Left kidney (tissue), 1 donor: ENCODE measurements at regions not wholly inside any gene's neighbourhood (a gene's known extent, or its start where the extent isn't known, plus 50 kb on each side); places are given as distances from the start of the nearest gene placed in this dataset.
"Not testable (repeated sequence)": the region's sequence is repeated elsewhere in the genome, so short reads cannot be mapped to it uniquely, and the experiment has no call there.

Source experiments
- DNase-seq: peaks from one replicate; pipeline ENCODE4 v3.0.0-alpha.2; 2013

- DNase-seq: no peak
These were observed 675.0 kb downstream of the IRS1 start for GRCh38 chr2:226124548-226125011.

- DNase-seq: no peak
These were observed 676.3 kb downstream of the IRS1 start for GRCh38 chr2:226123300-226123699.

- DNase-seq: no peak
These were observed 677.6 kb downstream of the IRS1 start for GRCh38 chr2:226122041-226122440.

- peak; percentile 70 for DNase-seq
These were observed 678.4 kb downstream of the IRS1 start for GRCh38 chr2:226121046-226121738.

GRCh38 chr2:226118471-226119429 lies 680.9 kb downstream of the IRS1 start:
- no peak for DNase-seq

GRCh38 chr2:226117510-226118065 lies 682.0 kb downstream of the IRS1 start:
- DNase-seq: no peak

GRCh38 chr2:226116346-226116745 lies 683.3 kb downstream of the IRS1 start:
- no peak for DNase-seq

- no peak for DNase-seq
These were observed 683.8 kb downstream of the IRS1 start for GRCh38 chr2:226115832-226116200.

GRCh38 chr2:226115102-226115831 lies 684.4 kb downstream of the IRS1 start:
- no peak for DNase-seq

- DNase-seq: no peak
These were observed 685.2 kb downstream of the IRS1 start for GRCh38 chr2:226114436-226114835.

- no peak for DNase-seq
These were observed 699.6 kb downstream of the NYAP2 start for GRCh38 chr2:226098861-226099745.

GRCh38 chr2:226095058-226095457 lies 695.5 kb downstream of the NYAP2 start:
- DNase-seq: no peak

GRCh38 chr2:226093364-226093763 lies 693.9 kb downstream of the NYAP2 start:
- DNase-seq: no peak

GRCh38 chr2:226088366-226088674 lies 688.8 kb downstream of the NYAP2 start:
- no peak for DNase-seq

- no peak for DNase-seq
These were observed 688.2 kb downstream of the NYAP2 start for GRCh38 chr2:226087505-226088365.

- DNase-seq: no peak
These were observed 687.5 kb downstream of the NYAP2 start for GRCh38 chr2:226087051-226087450.

GRCh38 chr2:226086190-226086589 lies 686.7 kb downstream of the NYAP2 start:
- no peak for DNase-seq

- not testable (repeated sequence) for DNase-seq
These were observed 685.9 kb downstream of the NYAP2 start for GRCh38 chr2:226085425-226085824.

- no peak for DNase-seq
These were observed 680.8 kb downstream of the NYAP2 start for GRCh38 chr2:226080334-226080733.

GRCh38 chr2:226079671-226080181 lies 680.2 kb downstream of the NYAP2 start:
- DNase-seq: no peak
